Heart left ventricle (tissue), 16 donors: ENCODE measurements at regions not wholly inside any gene's neighbourhood (a gene's known extent, or its start where the extent isn't known, plus 50 kb on each side); places are given as distances from the start of the nearest gene placed in this dataset.

Source experiments
- ATAC-seq, 4 donors: fragments of 200-7000 bp; cut with Tn5 transposase; one replicate each; pipeline ENCODE4 v1.9.1; 2020 to 2022; ENCODE audit warnings: moderate library complexity in 4 of 4, mild to moderate bottlenecking in 3 of 4, moderate number of reproducible peaks in 1 of 4
- DNase-seq, 5 donors: peaks; one replicate each; pipeline ENCODE4 v3.0.0-alpha.2; 2020
- H3K27ac ChIP-seq, 12 donors: fragments of 200-600 bp; sonication (generic) in 4 of 12; one replicate each; pipeline versions ENCODE4 v1.5.0 to v1.8.0; 2016 to 2022; ENCODE audit warnings: mild to moderate bottlenecking in 2 of 12
- H3K27me3 ChIP-seq, 9 donors: fragments of 200-600 bp; sonication (generic) in 2 of 9; one replicate each; pipeline versions ENCODE4 v1.5.1 to v1.8.0; 2016 to 2022; ENCODE audit warnings: mild to moderate bottlenecking in 3 of 9
- H3K36me3 ChIP-seq, 9 donors: fragments of 200-600 bp; sonication (generic) in 2 of 9; one replicate each; pipeline versions ENCODE4 v1.5.0 to v1.8.0; 2018 to 2022; ENCODE audit warnings: mild to moderate bottlenecking in 2 of 9
- H3K4me1 ChIP-seq, 12 donors: fragments of 200-600 bp; sonication (generic) in 4 of 12; one replicate each; pipeline versions ENCODE4 v1.5.0 to v1.8.0; 2016 to 2022; ENCODE audit warnings: mild to moderate bottlenecking in 3 of 12
- H3K4me3 ChIP-seq, 12 donors: fragments of 200-600 bp; sonication (generic) in 4 of 12; one replicate each; pipeline versions ENCODE4 v1.5.0 to v1.8.0; 2017 to 2022; ENCODE audit warnings: mild to moderate bottlenecking in 9 of 12, moderate library complexity in 4 of 12
- H3K9me3 ChIP-seq, 12 donors: fragments of 200-600 bp; sonication (generic) in 4 of 12; one replicate each; pipeline versions ENCODE4 v1.5.0 to v1.8.0; 2016 to 2022; ENCODE audit warnings: mild to moderate bottlenecking in 1 of 12
- CTCF ChIP-seq, 12 donors: fragments of 200-600 bp; sonication (generic) in 4 of 12; IDR thresholded peaks; one replicate each; pipeline versions ENCODE4 v1.5.0 to v1.8.0; 2018 to 2022; ENCODE audit warnings: antibody characterized with exemption in 12 of 12, mild to moderate bottlenecking in 5 of 12
- POLR2A ChIP-seq, 2 donors: fragments of 450-650 bp; IDR thresholded peaks; one replicate each; pipeline ENCODE4 v1.6.1; 2017; ENCODE audit warnings: antibody characterized with exemption in 2 of 2, mild to moderate bottlenecking in 2 of 2, moderate library complexity in 2 of 2
- WGBS, 4 donors: extraction: QIAGEN DNeasy Blood & Tissue Kit in 2 of 4; methylation state at CpG; one replicate each; pipeline versions ENCODE4 v1.1.5 to v1.1.7; 2013 to 2018; 5-methylcytosine and 5-hydroxymethylcytosine counted together
- intact Hi-C, 10 donors: fragments of 100-400 bp; cut with DNase I; formaldehyde crosslinking; loops; one replicate each; pipeline versions ENCODE4 v1.11.1 to v1.14.2; 2022
- donor health status: ischemic (EF 13 %, LVEDD 7.1; RV severe dilation, severe dysfunction).
- donor health status: healthy with polysubstance abuse.
- donor health status: DM: no; HTN: yes; CAD: no.
- donor health status: DM: no; HTN: no; CAD: no.
- donor health status: ischemic (EF 25% LVEDD 6.9; RV normal size, moderate dysfunction).
- donor health status: ischemic (EF 25% LVEDD 5.7; RV mildly dilated, moderate dysfunction).
- donor health status: healthy.
- donor health status: DM: yes; HTN: yes; CAD: no.
- donor health status: ischemic (EF 35%, LVEDD 5.7; RV mildly dilated, moderate dysfunction).
- donor health status: nonischemic (EF 11% LVEDD 7.7; RV severe dilation, severe dysfunction).
- donor health status: DM: yes; HTN: yes; CAD: no.
- donor health status: PGD.
- donor health status: ischemic (EF 29% LVEDD 5.4; RV normal size, mild dysfunction).
- donor health status: nonischemic (EF 23%, LVEDD 6.1; RV moderate dilation, normal function).

- DNase-seq (no peak), ATAC-seq (no peak)
- no peaks in the 10 kb centered on the region for H3K36me3 ChIP-seq
- intact Hi-C loops, result no loop called here
- no peak for TF ChIP-seq POLR2A (IDR thresholded peaks at IDR 0.05)
- no peak for TF ChIP-seq CTCF (IDR thresholded peaks at IDR 0.05)
- no peaks in the 10 kb centered on the region for H3K27me3 ChIP-seq
- peaks cover 0 to 13% (median 0%) of the 10 kb centered on the region in 12 donors for H3K9me3 ChIP-seq
- H3K4me3 ChIP-seq, result no peak overlapping the region
- no peaks in the 10 kb centered on the region for H3K4me1 ChIP-seq
- H3K27ac ChIP-seq, result no peak overlapping the region
- 79 to 85% (median 82%) methylated on average over 4 of the region's 4 CpGs for WGBS, 4 donors
These were observed 73.2 kb upstream of the CNKSR3 start for GRCh38 chr6:154583546-154584188.

GRCh38 chr6:154590756-154591155, 80.3 kb upstream of the CNKSR3 start:
- peak overlapping the region in 10 of 12 donors; percentile 28 to 90 (median 86) for H3K27ac ChIP-seq
- peak overlapping the region in 6 of 12 donors; percentile 4 to 38 (median 14) for H3K4me3 ChIP-seq
- ATAC-seq, result no peak
- H3K27me3 ChIP-seq, result no peaks in the 10 kb centered on the region
- no peaks in the 10 kb centered on the region for H3K9me3 ChIP-seq
- no peak for DNase-seq
- no peaks in the 10 kb centered on the region for H3K36me3 ChIP-seq
- intact Hi-C loops, result loop anchor here in 2 of 10 donors (5.0 to 10.0 kb wide), 2 partner anchors 76 to 78 kb away; partner anchors contain the start of gene CNKSR3 (in 2 of the 2)
- TF ChIP-seq CTCF (IDR thresholded peaks at IDR 0.05), result no peak
- no peak for TF ChIP-seq POLR2A (IDR thresholded peaks at IDR 0.05)
- peaks cover 0 to 21% (median 1%) of the 10 kb centered on the region in 12 donors for H3K4me1 ChIP-seq
- 63 to 77% (median 71%) methylated on average over 4 of the region's 4 CpGs for WGBS, 4 donors

GRCh38 chr6:154591234-154591633, 80.7 kb upstream of the CNKSR3 start:
- Histone ChIP-seq H3K27ac (peak overlapping the region in 9 of 12 donors; percentile 55 to 90 (median 87)), H3K27me3 (no peaks in the 10 kb centered on the region), H3K4me3 (no peak overlapping the region), H3K4me1 (peaks cover 0 to 26% (median 2%) of the 10 kb centered on the region in 12 donors), H3K9me3 (no peaks in the 10 kb centered on the region), H3K36me3 (no peaks in the 10 kb centered on the region)
- ATAC-seq (no peak), DNase-seq (no peak)
- intact Hi-C loops, result loop anchor here in 2 of 10 donors (5.0 to 10.0 kb wide), 2 partner anchors 76 to 79 kb away; partner anchors contain the start of gene CNKSR3 (in 2 of the 2)
- TF ChIP-seq CTCF (IDR thresholded peaks at IDR 0.05) (no peak), POLR2A (IDR thresholded peaks at IDR 0.05) (no peak)
- WGBS, 4 donors, result 95 to 100% (median 96%) methylated on average over 1 of the region's 1 CpG

- Histone ChIP-seq H3K27ac (peak overlapping the region; percentile 48 to 90 (median 87)), H3K9me3 (no peaks in the 10 kb centered on the region), H3K4me1 (peaks cover 0 to 36% (median 8%) of the 10 kb centered on the region in 12 donors), H3K36me3 (no peaks in the 10 kb centered on the region), H3K4me3 (peak overlapping the region in 2 of 12 donors; percentile 18 to 25), H3K27me3 (no peaks in the 10 kb centered on the region)
- WGBS, 4 donors, result 47 to 56% (median 53%) methylated on average over 10 of the region's 10 CpGs
- peak; percentile 14 to 50 (median 40) for ATAC-seq
- no peak for DNase-seq
- no peak for TF ChIP-seq POLR2A (IDR thresholded peaks at IDR 0.05)
- no peak for TF ChIP-seq CTCF (IDR thresholded peaks at IDR 0.05)
- intact Hi-C loops, result loop anchor here in 2 of 10 donors (5.0 to 10.0 kb wide), 2 partner anchors 78 to 80 kb away; partner anchors contain the start of gene CNKSR3 (in 2 of the 2)
These were observed 81.8 kb upstream of the CNKSR3 start for GRCh38 chr6:154592199-154592860.
